HCT116 (cell line): ENCODE measurements at regions not wholly inside any gene's neighbourhood (a gene's known extent, or its start where the extent isn't known, plus 50 kb on each side); places are given as distances from the start of the nearest gene placed in this dataset.

Experiments used
- ATAC-seq: fragments of 200-7000 bp; cut with Tn5 transposase; 2 replicates; pipeline ENCODE4 v1.9.1; 2020; ENCODE audit warnings: mild to moderate bottlenecking, moderate library complexity
- BruUV-seq: library from RNA; stranded (reverse); fragments of 400-500 nt; replicated peaks from 2 replicates; lab custom pipeline; 2021; lab: Mats Ljungman, UMichigan
- CTCF ChIA-PET: fragments of 300-600 bp; sonication (Branson Sonifier 250); formaldehyde crosslinking; loops from one replicate; lab custom pipeline; 2021; ENCODE audit warnings: antibody characterized with exemption; lab: Charles Lee
- POLR2A ChIA-PET: fragments of 300-600, 350-600 bp; sonication (Branson Sonifier 250); formaldehyde crosslinking; loops from one replicate; lab custom pipeline; 2021; ENCODE audit warnings: antibody characterized with exemption; lab: Charles Lee
- RAD21 ChIA-PET, 2 experiments: fragments of 300-600 bp; sonication (Branson Sonifier 250); formaldehyde crosslinking; loops; one replicate each; lab custom pipeline; 2023; ENCODE audit warnings: low total read pairs in 2 of 2; ENCODE audit not compliant: uncharacterized antibody in 2 of 2, unreplicated experiment in 2 of 2, low non-redundant PET in 1 of 2; lab: Charles Lee
- DNase-seq: peaks from one replicate; pipeline ENCODE4 v3.0.0-alpha.2; 2010; ENCODE audit warnings: low read depth, low spot score
- H2AFZ ChIP-seq: fragments of 200-600 bp; shearing (Covaris generic), sonication (generic); 2 replicates; pipeline ENCODE4 v1.6.1; 2017; ENCODE audit warnings: low read depth, mixed run types, mixed read lengths, antibody characterized with exemption, low read length; ENCODE audit not compliant: poor library complexity, severe bottlenecking
- H3K27ac ChIP-seq: 2 replicates; pipeline ENCODE4 v1.5.1; 2012; ENCODE audit warnings: low read depth, low read length
- H3K27me3 ChIP-seq: fragments of 200-600 bp; sonication (generic); 2 replicates; pipeline ENCODE4 v1.6.1; 2016; ENCODE audit warnings: mixed run types, low read length, mixed read lengths; ENCODE audit not compliant: insufficient read depth
- H3K36me3 ChIP-seq, 2 experiments: fragments of 200-500 bp in 1 of 2; fragments of 200-600 bp in 1 of 2; sonication (Bioruptor generic) in 1 of 2; sonication (generic) in 1 of 2; 2 replicates each; pipeline versions ENCODE4 v1.5.1 to v1.6.1; 2014 to 2016; ENCODE audit warnings: low read length in 2 of 2, inconsistent platforms in 1 of 2, mixed read lengths in 1 of 2, mixed run types in 1 of 2; ENCODE audit not compliant: insufficient read depth in 2 of 2, control insufficient read depth in 1 of 2
- H3K4me1 ChIP-seq, 2 experiments: fragments of 200-600 bp in 1 of 2; sonication (generic) in 1 of 2; 2 replicates each; pipeline versions ENCODE4 v1.5.1 to v1.6.1; 2012 to 2017; ENCODE audit warnings: low read length in 2 of 2, inconsistent platforms in 1 of 2, mild to moderate bottlenecking in 1 of 2, mixed read lengths in 1 of 2, mixed run types in 1 of 2, moderate library complexity in 1 of 2; ENCODE audit not compliant: insufficient read depth in 2 of 2, control insufficient read depth in 1 of 2
- H3K4me2 ChIP-seq: fragments of 200-600 bp; sonication (generic); 2 replicates; pipeline ENCODE4 v1.6.1; 2017; ENCODE audit warnings: mixed run types, low read length, mixed read lengths
- H3K4me3 ChIP-seq, 2 experiments: fragments of 200-600 bp in 1 of 2; sonication (generic) in 1 of 2; replicated peaks in 1 of 2; 2 replicates each; pipeline ENCODE4 v1.5.1; 2011 to 2016; ENCODE audit warnings: low read length in 2 of 2, control low read depth in 1 of 2, low read depth in 1 of 2, mild to moderate bottlenecking in 1 of 2, mixed read lengths in 1 of 2, mixed run types in 1 of 2
- H3K79me2 ChIP-seq: fragments of 200-600 bp; sonication (generic); 2 replicates; pipeline ENCODE4 v1.6.1; 2017; ENCODE audit warnings: mild to moderate bottlenecking, mixed run types, low read length, moderate library complexity, mixed read lengths; ENCODE audit not compliant: insufficient read depth
- H3K9ac ChIP-seq: fragments of 200-600 bp; sonication (generic); 2 replicates; pipeline ENCODE4 v1.6.1; 2016; ENCODE audit warnings: low read length, mixed read lengths
- H3K9me2 ChIP-seq: fragments of 200-600 bp; sonication (generic), shearing (Covaris generic); 2 replicates; pipeline ENCODE4 v1.6.1; 2017; ENCODE audit warnings: mixed run types, mild to moderate bottlenecking, moderate library complexity; ENCODE audit not compliant: insufficient read depth
- H3K9me3 ChIP-seq, 2 experiments: fragments of 200-500 bp in 1 of 2; fragments of 200-600 bp in 1 of 2; sonication (Bioruptor generic) in 1 of 2; sonication (generic) in 1 of 2; 2 replicates each; pipeline ENCODE4 v1.6.1; 2014 to 2017; ENCODE audit warnings: low read length in 2 of 2, mixed read lengths in 2 of 2, inconsistent platforms in 1 of 2, low read depth in 1 of 2, mild to moderate bottlenecking in 1 of 2, mixed run types in 1 of 2, moderate library complexity in 1 of 2; ENCODE audit not compliant: control insufficient read depth in 1 of 2, insufficient read depth in 1 of 2
- H4K20me1 ChIP-seq: fragments of 200-600 bp; sonication (generic), shearing (Covaris generic); 2 replicates; pipeline ENCODE4 v1.6.1; 2017; ENCODE audit warnings: mixed run types, mild to moderate bottlenecking, moderate library complexity; ENCODE audit not compliant: insufficient read depth
- ATF3 ChIP-seq: IDR thresholded peaks from 2 replicates; pipeline ENCODE4 v1.6.1; 2012
- CBX3 ChIP-seq: IDR thresholded peaks from 2 replicates; pipeline ENCODE4 v1.6.1; 2012; ENCODE audit warnings: low read depth
- CEBPB ChIP-seq: IDR thresholded peaks from 2 replicates; pipeline ENCODE4 v1.6.1; 2012; ENCODE audit warnings: low read depth
- CTCF ChIP-seq, 3 experiments: fragments of 200-600 bp in 1 of 3; sonication (generic) in 1 of 3; IDR thresholded peaks in 2 of 3; conservative IDR thresholded peaks in 1 of 3; 2 replicates each; pipeline ENCODE4 v1.5.1; 2012 to 2017; ENCODE audit warnings: low read depth in 2 of 3, low read length in 2 of 3, antibody characterized with exemption in 1 of 3, borderline replicate concordance in 1 of 3, control low read depth in 1 of 3, mild to moderate bottlenecking in 1 of 3, mixed read lengths in 1 of 3, mixed run types in 1 of 3, moderate library complexity in 1 of 3; ENCODE audit not compliant: insufficient read depth in 1 of 3
- ELF1 ChIP-seq: IDR thresholded peaks from 2 replicates; pipeline ENCODE4 v1.6.1; 2012; ENCODE audit warnings: low read depth, borderline replicate concordance
- EZH2 ChIP-seq: fragments of 200-600 bp; sonication (generic); IDR thresholded peaks from 2 replicates; pipeline ENCODE4 v1.6.1; 2017; ENCODE audit warnings: antibody characterized with exemption, mixed run types
- EZH2phosphoT487 ChIP-seq: fragments of 200-600 bp; IDR thresholded peaks from 2 replicates; pipeline ENCODE4 v1.6.1; 2018; ENCODE audit warnings: antibody characterized with exemption, borderline replicate concordance
- FOSL1 ChIP-seq: IDR thresholded peaks from 2 replicates; pipeline ENCODE4 v1.6.1; 2012; ENCODE audit warnings: low read depth
- JUND ChIP-seq: IDR thresholded peaks from 2 replicates; pipeline ENCODE4 v1.6.1; 2012
- MAX ChIP-seq: IDR thresholded peaks from 2 replicates; pipeline ENCODE4 v1.6.1; 2012
- RAD21 ChIP-seq: IDR thresholded peaks from 2 replicates; pipeline ENCODE4 v1.6.1; 2012; ENCODE audit warnings: low read depth, mild to moderate bottlenecking
- REST ChIP-seq: IDR thresholded peaks from 2 replicates; pipeline ENCODE4 v1.6.1; 2012; ENCODE audit warnings: low read depth
- SP1 ChIP-seq: IDR thresholded peaks from 2 replicates; pipeline ENCODE4 v1.6.1; 2012; ENCODE audit warnings: low read depth
- TCF7L2 ChIP-seq: IDR thresholded peaks from 2 replicates; pipeline ENCODE4 v1.7.0; 2011; ENCODE audit warnings: borderline replicate concordance, inconsistent platforms; ENCODE audit not compliant: insufficient read depth, insufficient read length; ENCODE audit errors: extremely low read depth
- YY1 ChIP-seq: IDR thresholded peaks from 2 replicates; pipeline ENCODE4 v1.6.1; 2011; ENCODE audit warnings: low read length, low read depth, moderate library complexity, mild to moderate bottlenecking; ENCODE audit not compliant: insufficient replicate concordance; ENCODE audit errors: extremely low read depth
- ZFX ChIP-seq: fragments of 450-650 bp; IDR thresholded peaks from 2 replicates; pipeline ENCODE4 v1.6.1; 2017
- intact Hi-C: fragments of 100-400 bp; cut with micrococcal nuclease; formaldehyde crosslinking; loops from 2 replicates; pipeline ENCODE4 v1.10.0; 2022

GRCh38 chrX:41026702-41027078 lies 58.6 kb upstream of the USP9X start:
- H3K27me3 ChIP-seq, result no peaks in the 10 kb centered on the region
- H3K79me2 ChIP-seq, result no peaks in the 10 kb centered on the region
- H3K4me3 ChIP-seq, result no peak overlapping the region
- intact Hi-C loops, result no loop called here
- POLR2A ChIA-PET, result no interaction called here
- BruUV-seq, result no TSS peak
- RAD21 ChIA-PET, result no interaction called here
- no peak for DNase-seq
- H3K27ac ChIP-seq, result no peak overlapping the region
- no peak overlapping the region for H3K9ac ChIP-seq
- H3K4me2 ChIP-seq, result no peak overlapping the region
- CTCF ChIA-PET, result no interaction called here
- no peak overlapping the region for H2AFZ ChIP-seq
- H3K9me3 ChIP-seq, result no peaks in the 10 kb centered on the region
- peaks cover 0 to 10% of the 10 kb centered on the region in 2 experiments; a peak in 3 of 4 replicates for H3K4me1 ChIP-seq
- TF ChIP-seq ZFX (no peak), EZH2phosphoT487 (no peak), YY1 (no peak), CEBPB (no peak), JUND (no peak), CTCF (IDR thresholded peaks at IDR 0.05 in 2 of 3, conservative IDR thresholded peaks at IDR 0.05 in 1 of 3; ENCODE audit: borderline replicate concordance in 1 of 3, insufficient read depth in 1 of 3, low read depth in 2 of 3, low read length in 2 of 3) (no peak)
- H4K20me1 ChIP-seq, result no peaks in the 10 kb centered on the region
- H3K36me3 ChIP-seq, result no peaks in the 10 kb centered on the region
- ATAC-seq, result no peak
- no peaks in the 10 kb centered on the region for H3K9me2 ChIP-seq

- no peaks in the 10 kb centered on the region for H3K9me2 ChIP-seq
- no peaks in the 10 kb centered on the region for H4K20me1 ChIP-seq
- no peak overlapping the region for H3K4me2 ChIP-seq
- H3K36me3 ChIP-seq, result no peaks in the 10 kb centered on the region
- ChIA-PET CTCF (no interaction called here), RAD21 (no interaction called here), POLR2A (no interaction called here)
- no peak overlapping the region for H2AFZ ChIP-seq
- no peaks in the 10 kb centered on the region for H3K79me2 ChIP-seq
- no TSS peak for BruUV-seq
- no peak overlapping the region for H3K9ac ChIP-seq
- no peaks in the 10 kb centered on the region for H3K4me1 ChIP-seq
- H3K9me3 ChIP-seq, result no peaks in the 10 kb centered on the region
- no peak for ATAC-seq
- no peak for DNase-seq
- intact Hi-C loops, result no loop called here
- H3K4me3 ChIP-seq, result no peak overlapping the region
- no peaks in the 10 kb centered on the region for H3K27me3 ChIP-seq
- H3K27ac ChIP-seq, result no peak overlapping the region
- TF ChIP-seq MAX, result no peak
- no peak for TF ChIP-seq RAD21
- no peak for TF ChIP-seq EZH2
- TF ChIP-seq YY1, result no peak
- no peak for TF ChIP-seq CBX3
- TF ChIP-seq FOSL1, result no peak
- TF ChIP-seq ELF1, result no peak
- TF ChIP-seq SP1, result no peak
- TF ChIP-seq REST, result no peak
- TF ChIP-seq JUND, result no peak
- no peak for TF ChIP-seq ATF3
- no peak for TF ChIP-seq CEBPB
- TF ChIP-seq TCF7L2, result no peak
These were observed 55.9 kb upstream of the USP9X start for GRCh38 chrX:41029332-41029731.
